ENCODE measurements at regions not wholly inside any gene's neighbourhood (a gene's known extent, or its start where the extent isn't known, plus 50 kb on each side); places are given as distances from the start of the nearest gene placed in this dataset.
"Not testable (repeated sequence)": the region's sequence is repeated elsewhere in the genome, so short reads cannot be mapped to it uniquely, and the experiment has no call there.

DNA sequence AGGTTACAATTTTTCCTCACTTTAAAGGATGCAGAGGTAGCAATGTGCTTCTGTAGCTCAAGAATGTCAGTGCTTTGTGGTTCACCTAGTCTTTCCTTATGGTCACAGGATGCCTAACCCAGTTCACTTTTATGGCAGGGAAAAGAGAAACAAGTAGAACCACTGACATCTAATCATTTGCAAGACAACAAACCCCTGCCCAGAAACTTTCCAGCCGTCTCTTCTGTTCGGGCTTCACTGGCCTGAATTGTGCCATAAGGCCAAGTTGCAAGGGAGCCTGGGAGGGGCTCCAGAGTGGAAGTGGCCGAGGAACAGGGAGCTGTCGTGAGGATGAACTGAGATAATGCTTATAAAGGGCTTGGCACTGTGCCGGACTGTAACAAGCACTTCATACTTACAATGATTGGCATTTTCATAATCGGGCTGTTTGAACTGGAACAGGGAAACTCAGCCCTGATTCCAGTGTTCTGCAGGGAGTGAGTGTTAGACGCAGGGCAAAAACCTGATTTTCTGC, 212.6 kb downstream of the BCAS1 start:
- no peak for DNase-seq (ENCODE audit: extremely low read depth, insufficient read length)
- H3K4me3 ChIP-seq (replicated peaks; ENCODE audit: low read depth, low read length), result no peak overlapping the region
- no peaks in the 10 kb centered on the region for H3K27me3 ChIP-seq (replicated peaks; ENCODE audit: control insufficient read depth, insufficient read depth, low read length)
- TF ChIP-seq CTCF (IDR thresholded peaks at IDR 0.05; ENCODE audit: insufficient read depth, low read length, poor library complexity, severe bottlenecking), result no peak
- H3K36me3 ChIP-seq (ENCODE audit: control insufficient read depth, insufficient read depth, low read length), result no peaks in the 10 kb centered on the region

DNA sequence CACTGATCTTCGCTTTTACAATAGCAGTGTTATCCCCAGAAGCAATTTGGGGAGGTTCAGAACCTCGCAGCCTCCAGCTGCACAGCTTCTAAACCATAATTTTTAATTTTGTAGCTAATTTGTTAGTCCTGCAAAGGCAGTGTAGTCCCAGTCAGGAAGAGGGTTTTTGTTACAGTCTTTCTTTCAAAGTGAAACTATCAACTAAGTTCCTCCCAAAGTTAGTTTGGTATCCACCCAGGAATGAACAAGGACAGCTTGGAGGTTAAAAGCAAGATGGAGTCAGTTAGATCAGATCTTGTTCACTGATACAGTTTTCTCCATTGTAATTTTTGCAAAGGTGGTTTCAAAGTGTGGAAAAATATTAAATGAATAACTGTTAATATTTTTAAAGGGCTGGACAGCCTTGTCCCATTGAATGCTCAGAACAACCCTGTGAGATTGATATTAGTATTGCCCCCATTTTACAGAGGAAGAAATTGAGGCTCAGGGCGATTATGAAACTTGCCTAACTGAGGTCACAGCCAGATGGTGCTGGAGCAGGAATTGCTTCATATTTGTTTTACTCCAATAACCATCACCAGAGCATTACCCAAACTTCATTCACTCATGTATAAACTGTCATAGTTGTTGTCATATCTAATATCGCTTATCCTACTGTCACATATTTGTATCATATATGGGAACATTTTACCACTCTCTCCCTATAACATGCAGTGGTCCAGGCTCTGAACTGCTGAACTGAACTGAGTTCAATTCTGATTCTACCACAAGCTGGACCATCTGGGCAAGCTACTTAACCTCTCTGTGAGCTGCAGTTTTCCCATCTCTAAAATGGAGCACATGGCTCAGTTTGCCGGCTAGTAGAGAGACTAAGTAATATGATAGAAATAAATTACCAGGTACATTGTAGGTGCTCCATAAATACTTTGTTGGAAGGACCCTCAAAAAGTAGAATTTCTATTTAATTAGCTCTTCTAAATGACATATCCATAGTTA, 213.8 kb downstream of the BCAS1 start:
- DNase-seq (ENCODE audit: extremely low read depth, insufficient read length), result no peak
- no peaks in the 10 kb centered on the region for H3K36me3 ChIP-seq (ENCODE audit: control insufficient read depth, insufficient read depth, low read length)
- no peak overlapping the region for H3K4me3 ChIP-seq (replicated peaks; ENCODE audit: low read depth, low read length)
- no peaks in the 10 kb centered on the region for H3K27me3 ChIP-seq (replicated peaks; ENCODE audit: control insufficient read depth, insufficient read depth, low read length)
- no peak for TF ChIP-seq CTCF (IDR thresholded peaks at IDR 0.05; ENCODE audit: insufficient read depth, low read length, poor library complexity, severe bottlenecking)

DNA sequence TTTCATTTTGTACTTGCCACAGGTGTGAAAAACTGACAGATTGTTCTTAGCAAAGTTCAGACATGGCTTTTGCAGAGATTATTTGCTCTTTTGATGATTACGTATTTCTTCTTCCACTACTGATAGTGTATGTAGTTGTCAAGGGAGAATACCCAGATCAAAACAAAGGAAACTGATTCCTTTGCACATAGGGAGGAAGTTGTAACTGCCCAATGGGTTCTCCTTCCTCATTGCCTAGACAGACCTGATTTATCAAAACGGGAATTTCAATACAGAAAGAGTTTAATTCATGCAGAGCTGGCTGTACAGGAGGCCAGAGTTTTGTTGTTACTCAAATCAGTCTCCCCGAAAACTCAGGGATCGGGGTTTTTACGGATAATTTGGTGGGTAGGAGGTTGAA, 214.7 kb downstream of the BCAS1 start:
- H3K4me3 ChIP-seq (replicated peaks; ENCODE audit: low read depth, low read length), result no peak overlapping the region
- DNase-seq (ENCODE audit: extremely low read depth, insufficient read length), result no peak
- no peaks in the 10 kb centered on the region for H3K36me3 ChIP-seq (ENCODE audit: control insufficient read depth, insufficient read depth, low read length)
- no peaks in the 10 kb centered on the region for H3K27me3 ChIP-seq (replicated peaks; ENCODE audit: control insufficient read depth, insufficient read depth, low read length)
- TF ChIP-seq CTCF (IDR thresholded peaks at IDR 0.05; ENCODE audit: insufficient read depth, low read length, poor library complexity, severe bottlenecking), result no peak

- not testable (repeated sequence) for DNase-seq (ENCODE audit: extremely low read depth, insufficient read length); H3K36me3 ChIP-seq (ENCODE audit: control insufficient read depth, insufficient read depth, low read length); H3K27me3 ChIP-seq (replicated peaks; ENCODE audit: control insufficient read depth, insufficient read depth, low read length); H3K4me3 ChIP-seq (replicated peaks; ENCODE audit: low read depth, low read length)
These were observed 215.8 kb downstream of the BCAS1 start for GRCh38 chr20:53854609-53854926.

DNA sequence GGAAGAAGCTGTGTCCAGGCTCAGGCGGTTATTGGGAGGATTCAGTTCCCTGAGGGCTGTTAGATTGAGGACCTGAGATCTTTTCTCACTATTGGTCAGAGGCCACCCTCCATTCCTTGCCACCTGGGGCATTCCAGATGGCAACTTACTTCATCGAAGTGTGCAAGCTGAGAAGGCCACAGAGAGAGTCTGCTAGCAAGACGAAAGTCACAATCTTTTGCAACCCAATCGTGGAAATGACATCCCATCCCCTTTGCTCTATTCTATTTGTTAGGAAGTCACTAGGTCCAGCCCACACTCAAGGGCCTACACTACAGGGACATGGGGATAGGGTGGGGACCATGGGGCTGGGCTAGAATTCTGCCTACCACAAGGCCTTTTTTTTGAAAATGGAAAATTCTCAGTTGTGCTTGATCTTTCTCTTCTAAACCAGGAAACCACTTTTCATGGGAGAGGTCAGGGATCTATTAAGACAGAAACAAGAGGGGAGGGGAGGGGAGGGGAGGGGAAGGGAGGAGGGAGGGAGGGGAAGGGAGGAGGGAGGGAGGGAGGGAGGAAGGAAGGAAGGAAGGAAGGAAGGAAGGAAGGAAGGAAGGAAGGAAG, 217.2 kb downstream of the BCAS1 start:
- Histone ChIP-seq H3K27me3 (replicated peaks; ENCODE audit: control insufficient read depth, insufficient read depth, low read length) (no peaks in the 10 kb centered on the region), H3K4me3 (replicated peaks; ENCODE audit: low read depth, low read length) (no peak overlapping the region), H3K36me3 (ENCODE audit: control insufficient read depth, insufficient read depth, low read length) (no peaks in the 10 kb centered on the region; the same call in 1 of the 2 replicates)
- DNase-seq (ENCODE audit: extremely low read depth, insufficient read length), result no peak
- TF ChIP-seq CTCF (IDR thresholded peaks at IDR 0.05; ENCODE audit: insufficient read depth, low read length, poor library complexity, severe bottlenecking), result no peak

- no peak for TF ChIP-seq CTCF (IDR thresholded peaks at IDR 0.05; ENCODE audit: insufficient read depth, low read length, poor library complexity, severe bottlenecking)
- Histone ChIP-seq H3K27me3 (replicated peaks; ENCODE audit: control insufficient read depth, insufficient read depth, low read length) (no peaks in the 10 kb centered on the region), H3K36me3 (ENCODE audit: control insufficient read depth, insufficient read depth, low read length) (no peaks in the 10 kb centered on the region; the same call in 1 of the 2 replicates), H3K4me3 (replicated peaks; ENCODE audit: low read depth, low read length) (no peak overlapping the region)
- no peak for DNase-seq (ENCODE audit: extremely low read depth, insufficient read length)
These were observed 217.7 kb downstream of the BCAS1 start for GRCh38 chr20:53852691-53853090.
